Ishikawa (cell line): ENCODE measurements at regions not wholly inside any gene's neighbourhood (a gene's known extent, or its start where the extent isn't known, plus 50 kb on each side); places are given as distances from the start of the nearest gene placed in this dataset.

Source experiments
- CREB1 ChIP-seq: IDR thresholded peaks from 2 replicates; pipeline ENCODE4 v1.6.1; 2012; ENCODE audit warnings: low read depth
- ZBTB7A ChIP-seq: IDR thresholded peaks from 2 replicates; pipeline ENCODE4 v1.6.1; 2012; ENCODE audit warnings: low read depth

DNA sequence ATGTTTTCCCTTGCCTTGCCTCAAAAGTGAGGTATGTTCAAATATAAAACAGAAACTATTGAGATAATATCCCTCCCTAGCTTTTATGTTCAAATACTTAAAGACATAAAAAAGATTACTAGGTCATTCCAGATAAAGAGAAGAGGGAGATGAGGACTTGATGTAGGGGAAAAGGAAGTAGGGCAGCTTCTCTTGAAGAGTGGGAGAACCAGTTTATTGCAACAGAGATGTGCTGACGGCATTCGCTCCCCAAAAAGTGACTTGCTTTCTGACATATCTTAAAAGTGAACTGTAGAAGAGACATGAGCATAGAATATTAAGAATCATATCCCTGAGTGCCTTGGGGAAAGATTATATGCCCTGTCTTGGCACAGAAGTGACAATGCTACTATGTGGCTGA, 330.2 kb upstream of the NREP start:
- TF ChIP-seq ZBTB7A = no peak
- TF ChIP-seq CREB1 = no peak
